Neuron (in vitro differentiated cells): ENCODE measurements at regions not wholly inside any gene's neighbourhood (a gene's known extent, or its start where the extent isn't known, plus 50 kb on each side); places are given as distances from the start of the nearest gene placed in this dataset.
"Not testable (repeated sequence)": the region's sequence is repeated elsewhere in the genome, so short reads cannot be mapped to it uniquely, and the experiment has no call there.

Experiments
- H2AFZ ChIP-seq: one replicate; pipeline ENCODE4 v1.6.1; 2013; ENCODE audit warnings: low read depth, mild to moderate bottlenecking, inconsistent platforms, low read length, moderate library complexity
- H3K27me3 ChIP-seq: one replicate; pipeline ENCODE4 v1.6.1; 2013; ENCODE audit warnings: low read length; ENCODE audit not compliant: insufficient read depth
- H3K36me3 ChIP-seq: one replicate; pipeline ENCODE4 v1.6.1; 2013; ENCODE audit warnings: low read length; ENCODE audit not compliant: insufficient read depth
- H3K4me1 ChIP-seq: one replicate; pipeline ENCODE4 v1.6.1; 2013; ENCODE audit warnings: low read length; ENCODE audit not compliant: insufficient read depth
- H3K4me3 ChIP-seq: 2 replicates; pipeline ENCODE4 v1.5.1; 2013; ENCODE audit warnings: mild to moderate bottlenecking, low read length, moderate library complexity
- H3K9me3 ChIP-seq: one replicate; pipeline ENCODE4 v1.6.1; 2013; ENCODE audit warnings: low read length

GRCh38 chr4:105066401-105066800 lies 80.3 kb upstream of the TET2 start:
- Histone ChIP-seq H3K36me3 (no peaks in the 10 kb centered on the region), H3K4me1 (peaks cover 14% of the 10 kb centered on the region), H3K4me3 (no peak overlapping the region), H2AFZ (no peak overlapping the region), H3K27me3 (no peaks in the 10 kb centered on the region), H3K9me3 (no peaks in the 10 kb centered on the region)

- Histone ChIP-seq H3K36me3 (no peaks in the 10 kb centered on the region), H3K4me1 (peaks cover 14% of the 10 kb centered on the region), H3K27me3 (no peaks in the 10 kb centered on the region), H3K4me3 (no peak overlapping the region), H3K9me3 (no peaks in the 10 kb centered on the region), H2AFZ (no peak overlapping the region)
Measured at GRCh38 chr4:105067431-105067830, 79.2 kb upstream of the TET2 start.

- no peak overlapping the region for H3K4me3 ChIP-seq
Measured at GRCh38 chr4:105067946-105068345, 78.7 kb upstream of the TET2 start.

GRCh38 chr4:105068516-105068915 lies 78.2 kb upstream of the TET2 start:
- no peaks in the 10 kb centered on the region for H3K36me3 ChIP-seq
- peaks cover 14% of the 10 kb centered on the region for H3K4me1 ChIP-seq
- no peaks in the 10 kb centered on the region for H3K27me3 ChIP-seq
- no peak overlapping the region for H3K4me3 ChIP-seq
- no peak overlapping the region for H2AFZ ChIP-seq
- no peaks in the 10 kb centered on the region for H3K9me3 ChIP-seq

More at GRCh38 chr4:105067946-105068345, 78.7 kb upstream of the TET2 start:
- H3K4me1 ChIP-seq = peaks cover 14% of the 10 kb centered on the region
- no peaks in the 10 kb centered on the region for H3K9me3 ChIP-seq
- no peaks in the 10 kb centered on the region for H3K36me3 ChIP-seq
- no peak overlapping the region for H2AFZ ChIP-seq
- no peaks in the 10 kb centered on the region for H3K27me3 ChIP-seq

GRCh38 chr4:105072095-105072494 lies 74.6 kb upstream of the TET2 start:
- H3K4me3 ChIP-seq, H3K36me3 ChIP-seq, H2AFZ ChIP-seq, H3K9me3 ChIP-seq, H3K27me3 ChIP-seq: not testable (repeated sequence)
- H3K4me1 ChIP-seq = peaks cover 14% of the 10 kb centered on the region

GRCh38 chr4:105074097-105074496 lies 72.6 kb upstream of the TET2 start:
- Histone ChIP-seq H3K9me3 (no peaks in the 10 kb centered on the region), H2AFZ (no peak overlapping the region), H3K4me3 (no peak overlapping the region), H3K27me3 (no peaks in the 10 kb centered on the region), H3K4me1 (no peaks in the 10 kb centered on the region), H3K36me3 (no peaks in the 10 kb centered on the region)

GRCh38 chr4:105075045-105075444 lies 71.6 kb upstream of the TET2 start:
- Histone ChIP-seq H3K4me3 (no peak overlapping the region), H2AFZ (no peak overlapping the region), H3K27me3 (no peaks in the 10 kb centered on the region), H3K9me3 (no peaks in the 10 kb centered on the region), H3K4me1 (no peaks in the 10 kb centered on the region), H3K36me3 (no peaks in the 10 kb centered on the region)

- H2AFZ ChIP-seq = peak overlapping the region; percentile 32
- H3K4me3 ChIP-seq = no peak overlapping the region
- no peaks in the 10 kb centered on the region for H3K9me3 ChIP-seq
- no peaks in the 10 kb centered on the region for H3K36me3 ChIP-seq
- H3K27me3 ChIP-seq = no peaks in the 10 kb centered on the region
- no peaks in the 10 kb centered on the region for H3K4me1 ChIP-seq
Measured at GRCh38 chr4:105088110-105088879, 58.4 kb upstream of the TET2 start.

- no peak overlapping the region for H2AFZ ChIP-seq
Measured at GRCh38 chr4:105092356-105092755, 54.3 kb upstream of the TET2 start.

GRCh38 chr4:105092768-105093167 lies 53.9 kb upstream of the TET2 start:
- H2AFZ ChIP-seq = no peak overlapping the region
- H3K27me3 ChIP-seq = no peaks in the 10 kb centered on the region
- no peak overlapping the region for H3K4me3 ChIP-seq
- H3K9me3 ChIP-seq = no peaks in the 10 kb centered on the region
- H3K36me3 ChIP-seq = no peaks in the 10 kb centered on the region
- H3K4me1 ChIP-seq = no peaks in the 10 kb centered on the region

More at GRCh38 chr4:105092356-105092755, 54.3 kb upstream of the TET2 start:
- H3K36me3 ChIP-seq = no peaks in the 10 kb centered on the region
- no peak overlapping the region for H3K4me3 ChIP-seq
- no peaks in the 10 kb centered on the region for H3K9me3 ChIP-seq
- no peaks in the 10 kb centered on the region for H3K27me3 ChIP-seq
- H3K4me1 ChIP-seq = no peaks in the 10 kb centered on the region

- no peaks in the 10 kb centered on the region for H3K36me3 ChIP-seq
- no peaks in the 10 kb centered on the region for H3K9me3 ChIP-seq
- H2AFZ ChIP-seq = no peak overlapping the region
- no peaks in the 10 kb centered on the region for H3K4me1 ChIP-seq
- no peaks in the 10 kb centered on the region for H3K27me3 ChIP-seq
- no peak overlapping the region for H3K4me3 ChIP-seq
Measured at GRCh38 chr4:105093975-105094374, 52.7 kb upstream of the TET2 start.
